IMR-90 (cell line): ENCODE measurements at regions not wholly inside any gene's neighbourhood (a gene's known extent, or its start where the extent isn't known, plus 50 kb on each side); places are given as distances from the start of the nearest gene placed in this dataset.

ENCODE experiments used
- ATAC-seq: fragments of 200-7000 bp; cut with Tn5 transposase; 2 replicates; pipeline ENCODE4 v1.9.1; 2020; ENCODE audit warnings: low read depth, mild to moderate bottlenecking, moderate library complexity
- BruUV-seq: library from RNA; stranded (reverse); fragments of 400-500 nt; replicated peaks from 2 replicates; lab custom pipeline; 2021; lab: Mats Ljungman, UMichigan
- CTCF ChIA-PET: fragments of 300-600 bp; formaldehyde crosslinking; extraction: SDS; loops from one replicate; lab custom pipeline; 2021; ENCODE audit warnings: antibody characterized with exemption; lab: Yijun Ruan, JAX
- POLR2A ChIA-PET: fragments of 300-600 bp; sonication (Branson Sonifier 250); formaldehyde crosslinking; loops from one replicate; lab custom pipeline; 2022; ENCODE audit warnings: antibody characterized with exemption; ENCODE audit not compliant: unreplicated experiment; lab: Charles Lee
- DNase-seq: peaks from one replicate; pipeline ENCODE4 v3.0.0; 2013
- H2AFZ ChIP-seq: replicated peaks from 2 replicates; pipeline ENCODE3; 2013; ENCODE audit warnings: low read length, mild to moderate bottlenecking; ENCODE audit not compliant: poor library complexity
- H2AK5ac ChIP-seq: 2 replicates; pipeline ENCODE4 v1.6.1; 2013; ENCODE audit warnings: low read depth, low read length, inconsistent platforms
- H2AK9ac ChIP-seq: replicated peaks from 2 replicates; pipeline ENCODE3; 2013; ENCODE audit warnings: mild to moderate bottlenecking, low read depth, low read length, moderate library complexity; ENCODE audit not compliant: poor library complexity
- H2BK120ac ChIP-seq: 2 replicates; pipeline ENCODE4 v1.6.1; 2013; ENCODE audit warnings: low read depth, low read length, inconsistent platforms
- H2BK15ac ChIP-seq: 3 replicates; pipeline ENCODE4 v1.6.1; 2013; ENCODE audit warnings: low read depth, low read length, inconsistent platforms
- H2BK20ac ChIP-seq: 2 replicates; pipeline ENCODE4 v1.6.1; 2013; ENCODE audit warnings: low read depth, mild to moderate bottlenecking, inconsistent platforms, low read length, moderate library complexity
- H2BK5ac ChIP-seq: 2 replicates; pipeline ENCODE4 v1.6.1; 2013; ENCODE audit warnings: mild to moderate bottlenecking, low read depth, low read length, inconsistent platforms; ENCODE audit not compliant: poor library complexity, severe bottlenecking
- H3K14ac ChIP-seq: replicated peaks from 2 replicates; pipeline ENCODE4 v1.6.1; 2013; ENCODE audit warnings: low read depth, low read length, inconsistent platforms
- H3K18ac ChIP-seq: 2 replicates; pipeline ENCODE4 v1.6.1; 2013; ENCODE audit warnings: low read depth, low read length, control low read depth
- H3K23ac ChIP-seq: 2 replicates; pipeline ENCODE4 v1.6.1; 2013; ENCODE audit warnings: low read depth, low read length, inconsistent platforms
- H3K27ac ChIP-seq: 2 replicates; pipeline ENCODE4 v1.5.1; 2013; ENCODE audit warnings: mild to moderate bottlenecking, control low read depth, low read length; ENCODE audit not compliant: insufficient read depth
- H3K27me3 ChIP-seq: 2 replicates; pipeline ENCODE4 v1.6.1; 2013; ENCODE audit warnings: low read length; ENCODE audit not compliant: control insufficient read depth, insufficient read depth
- H3K36me3 ChIP-seq: 2 replicates; pipeline ENCODE4 v1.6.1; 2013; ENCODE audit warnings: low read length, mixed read lengths; ENCODE audit not compliant: control insufficient read depth, insufficient read depth
- H3K4ac ChIP-seq: 2 replicates; pipeline ENCODE4 v1.6.1; 2013; ENCODE audit warnings: low read depth, low read length, inconsistent platforms
- H3K4me1 ChIP-seq: 2 replicates; pipeline ENCODE4 v1.6.1; 2013; ENCODE audit warnings: low read length, mixed read lengths; ENCODE audit not compliant: control insufficient read depth, insufficient read depth
- H3K4me2 ChIP-seq: 2 replicates; pipeline ENCODE4 v1.6.1; 2013; ENCODE audit warnings: low read depth, mild to moderate bottlenecking, control low read depth, low read length, moderate library complexity
- H3K4me3 ChIP-seq: 2 replicates; pipeline ENCODE4 v1.5.1; 2013; ENCODE audit warnings: low read depth, mild to moderate bottlenecking, control low read depth, low read length, moderate library complexity; ENCODE audit not compliant: insufficient read depth
- H3K56ac ChIP-seq: 2 replicates; pipeline ENCODE4 v1.6.1; 2013; ENCODE audit warnings: low read length, inconsistent platforms; ENCODE audit not compliant: insufficient read depth; ENCODE audit errors: extremely low read depth
- H3K79me1 ChIP-seq, 2 experiments: 2 replicates each; pipeline ENCODE4 v1.6.1; 2013; ENCODE audit warnings: low read length in 2 of 2, inconsistent platforms in 1 of 2, low read depth in 1 of 2
- H3K9ac ChIP-seq: 2 replicates; pipeline ENCODE4 v1.6.1; 2013; ENCODE audit warnings: low read depth, low read length, control low read depth
- H3K9me1 ChIP-seq: 2 replicates; pipeline ENCODE4 v1.6.1; 2013; ENCODE audit warnings: low read length, inconsistent platforms; ENCODE audit not compliant: insufficient read depth
- H3K9me3 ChIP-seq: 2 replicates; pipeline ENCODE4 v1.6.1; 2013; ENCODE audit warnings: low read length; ENCODE audit not compliant: control insufficient read depth, insufficient read depth
- H4K20me1 ChIP-seq: 2 replicates; pipeline ENCODE4 v1.6.1; 2013; ENCODE audit warnings: low read length, inconsistent platforms; ENCODE audit not compliant: insufficient read depth
- H4K5ac ChIP-seq: 2 replicates; pipeline ENCODE4 v1.6.1; 2013; ENCODE audit warnings: mild to moderate bottlenecking, low read depth, low read length, control low read depth
- H4K8ac ChIP-seq, 2 experiments: 2 replicates each; pipeline ENCODE4 v1.6.1; 2013; ENCODE audit warnings: low read depth in 2 of 2, low read length in 2 of 2, control low read depth in 1 of 2, inconsistent platforms in 1 of 2
- H4K91ac ChIP-seq: 2 replicates; pipeline ENCODE4 v1.6.1; 2013; ENCODE audit warnings: low read depth, low read length, inconsistent platforms; ENCODE audit not compliant: insufficient read depth
- BHLHE40 ChIP-seq: fragments of 150-350 bp; IDR thresholded peaks from 2 replicates; pipeline ENCODE4 v1.6.1; 2016; ENCODE audit warnings: mild to moderate bottlenecking, low read depth, low read length
- CEBPB ChIP-seq: IDR thresholded peaks from 2 replicates; pipeline ENCODE4 v1.6.1; 2012; ENCODE audit warnings: low read depth, low read length, improper control_type of control experiment
- CHD1 ChIP-seq: IDR thresholded peaks from 2 replicates; pipeline ENCODE4 v1.6.1; 2012; ENCODE audit warnings: low read depth, low read length, improper control_type of control experiment
- CTCF ChIP-seq: conservative IDR thresholded peaks from 2 replicates; pipeline ENCODE4 v1.5.1; 2012; ENCODE audit warnings: mild to moderate bottlenecking, low read depth, low read length, improper control_type of control experiment
- ELK1 ChIP-seq: fragments of 150-350 bp; IDR thresholded peaks from 2 replicates; pipeline ENCODE4 v1.6.1; 2016; ENCODE audit warnings: low read depth, mild to moderate bottlenecking, low read length, moderate library complexity, borderline replicate concordance
- FOS ChIP-seq: fragments of 150-350 bp; IDR thresholded peaks from 2 replicates; pipeline ENCODE4 v1.6.1; 2016; ENCODE audit warnings: low read depth, low read length
- MAFK ChIP-seq: IDR thresholded peaks from 2 replicates; pipeline ENCODE4 v1.6.1; 2012; ENCODE audit warnings: low read depth, low read length, improper control_type of control experiment
- MAZ ChIP-seq: IDR thresholded peaks from 2 replicates; pipeline ENCODE4 v1.6.1; 2012; ENCODE audit warnings: low read depth, mild to moderate bottlenecking, low read length, improper control_type of control experiment, moderate library complexity, borderline replicate concordance
- MXI1 ChIP-seq: IDR thresholded peaks from 2 replicates; pipeline ENCODE4 v1.6.1; 2012; ENCODE audit warnings: low read depth, mild to moderate bottlenecking, low read length, moderate library complexity, borderline replicate concordance
- NFE2L2 ChIP-seq: fragments of 150-350 bp; IDR thresholded peaks from 2 replicates; pipeline ENCODE4 v1.6.1; 2016; ENCODE audit warnings: low read depth, mild to moderate bottlenecking, low read length
- POLR2A ChIP-seq: IDR thresholded peaks from 2 replicates; pipeline ENCODE4 v1.6.1; 2012; ENCODE audit warnings: mild to moderate bottlenecking, low read depth, low read length
- RAD21 ChIP-seq: IDR thresholded peaks from 2 replicates; pipeline ENCODE4 v1.6.1; 2012; ENCODE audit warnings: low read length, improper control_type of control experiment
- RCOR1 ChIP-seq: IDR thresholded peaks from 2 replicates; pipeline ENCODE4 v1.6.1; 2012; ENCODE audit warnings: mild to moderate bottlenecking, low read length, improper control_type of control experiment; ENCODE audit not compliant: insufficient replicate concordance
- RFX5 ChIP-seq: IDR thresholded peaks from 2 replicates; pipeline ENCODE4 v1.8.0; 2012; ENCODE audit warnings: low read depth, mild to moderate bottlenecking, low read length, moderate library complexity
- SMC3 ChIP-seq: fragments of 150-350 bp; IDR thresholded peaks from 2 replicates; pipeline ENCODE4 v1.6.1; 2016; ENCODE audit warnings: low read depth, mild to moderate bottlenecking, antibody characterized with exemption, low read length, moderate library complexity
- WGBS, 2 experiments: methylation state at CpG; one replicate each; pipeline versions ENCODE4 v1.1.5 to v1.1.7; 2013; ENCODE audit warnings: missing lambda C conversion rate in 2 of 2; ENCODE audit not compliant: insufficient read length in 1 of 2; ENCODE audit errors: extremely low coverage in 2 of 2; 5-methylcytosine and 5-hydroxymethylcytosine counted together
- dilution Hi-C: fragments of 300-500 bp; cut with HindIII; formaldehyde crosslinking; loops from one replicate; pipeline ENCODE4 v1.14.3; 2018; ENCODE audit warnings: low sequenced_read_pairs; ENCODE audit not compliant: unreplicated experiment
- in situ Hi-C: fragments of 300-500 bp; cut with MboI; formaldehyde crosslinking; loops from 3 replicates; pipeline ENCODE4 v1.14.3; 2019; ENCODE audit warnings: low sequenced_read_pairs, inconsistent platforms, mixed read lengths
- intact Hi-C: fragments of 100-400 bp; cut with micrococcal nuclease; formaldehyde crosslinking; loops from 2 replicates; pipeline ENCODE4 v1.10.0; 2022
- TF ChIP-seq, protein P1 (sequence below): fragments of 150-350 bp; IDR thresholded peaks from 2 replicates; pipeline ENCODE4 v1.6.1; 2017; ENCODE audit warnings: mild to moderate bottlenecking, antibody characterized with exemption, low read length, low read depth

DNA sequence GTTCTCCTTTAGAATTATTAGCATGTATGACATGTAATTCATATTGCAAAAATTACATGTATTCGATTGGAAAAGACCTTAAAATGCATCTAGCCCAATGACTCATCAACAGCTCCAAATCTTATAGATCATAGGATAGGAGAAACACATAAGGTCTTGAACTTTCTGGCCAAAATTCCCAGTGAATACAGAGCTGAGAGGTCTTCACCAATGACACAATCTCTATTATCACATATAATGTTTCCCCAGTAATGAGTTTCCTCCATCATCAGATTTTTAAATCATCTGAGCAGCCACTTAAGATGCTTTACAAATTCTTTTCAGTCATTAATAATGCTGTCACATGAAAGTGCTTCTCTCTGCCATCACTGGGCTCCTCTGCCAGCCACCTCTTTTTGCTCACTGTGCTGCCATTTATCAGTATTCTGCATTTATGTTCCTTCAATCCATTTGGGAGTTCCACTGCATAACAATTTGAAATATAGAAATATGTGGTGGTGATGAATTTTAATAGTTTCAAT lies 804.9 kb downstream of the SUCLG1 start:
- Histone ChIP-seq H2AK9ac (no peak overlapping the region), H3K4me3 (no peak overlapping the region), H3K23ac (no peak overlapping the region), H2BK15ac (no peak overlapping the region), H2BK5ac (no peak overlapping the region), H4K91ac (no peak overlapping the region), H4K20me1 (no peaks in the 10 kb centered on the region), H4K8ac (no peak overlapping the region), H3K9me1 (no peaks in the 10 kb centered on the region), H3K9ac (no peak overlapping the region), H2AK5ac (no peak overlapping the region), H3K27me3 (no peaks in the 10 kb centered on the region), H3K9me3 (no peaks in the 10 kb centered on the region), H3K4me2 (no peak overlapping the region), H3K79me1 (no peaks in the 10 kb centered on the region), H2BK20ac (no peak overlapping the region), H3K18ac (no peak overlapping the region), H3K56ac (no peak overlapping the region), H2AFZ (no peak overlapping the region), H4K5ac (no peak overlapping the region), H3K4ac (no peak overlapping the region), H3K36me3 (no peaks in the 10 kb centered on the region), H3K14ac (no peak overlapping the region), H3K4me1 (no peaks in the 10 kb centered on the region), H3K27ac (no peak overlapping the region), H2BK120ac (no peak overlapping the region)
- WGBS, 2 experiments, result no CpG with 5 or more reads among the region's 1 CpG
- ChIA-PET CTCF (no interaction called here), POLR2A (no interaction called here)
- in situ Hi-C loops, result no loop called here
- dilution Hi-C loops, result no loop called here
- ATAC-seq (no peak), DNase-seq (no peak)
- BruUV-seq, result no TSS peak
- no peak for TF ChIP-seq CEBPB
- TF ChIP-seq RCOR1, result no peak
- no peak for TF ChIP-seq RAD21
- no peak for TF ChIP-seq RFX5
- no peak for TF ChIP-seq POLR2A
- TF ChIP-seq SMC3, result no peak
- TF ChIP-seq MXI1, result no peak
- no peak for TF ChIP-seq MAZ
- TF ChIP-seq CTCF, result no peak
- no peak for TF ChIP-seq FOS
- TF ChIP-seq CHD1, result no peak
- TF ChIP-seq, protein P1, sequence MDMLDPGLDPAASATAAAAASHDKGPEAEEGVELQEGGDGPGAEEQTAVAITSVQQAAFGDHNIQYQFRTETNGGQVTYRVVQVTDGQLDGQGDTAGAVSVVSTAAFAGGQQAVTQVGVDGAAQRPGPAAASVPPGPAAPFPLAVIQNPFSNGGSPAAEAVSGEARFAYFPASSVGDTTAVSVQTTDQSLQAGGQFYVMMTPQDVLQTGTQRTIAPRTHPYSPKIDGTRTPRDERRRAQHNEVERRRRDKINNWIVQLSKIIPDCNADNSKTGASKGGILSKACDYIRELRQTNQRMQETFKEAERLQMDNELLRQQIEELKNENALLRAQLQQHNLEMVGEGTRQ, result no peak
- no peak for TF ChIP-seq MAFK
- TF ChIP-seq NFE2L2, result no peak
- no peak for TF ChIP-seq BHLHE40
- TF ChIP-seq ELK1, result no peak
- intact Hi-C loops, result no loop called here
